Esophagus squamous epithelium (tissue), 4 donors: ENCODE measurements at regions not wholly inside any gene's neighbourhood (a gene's known extent, or its start where the extent isn't known, plus 50 kb on each side); places are given as distances from the start of the nearest gene placed in this dataset.

ENCODE experiments used
- CTCF ChIP-seq, 6 experiments: fragments of 450-650 bp in 4 of 6; fragments of 200-600 bp in 2 of 6; sonication (generic) in 2 of 6; IDR thresholded peaks; one replicate each; pipeline ENCODE4 v1.5.1; 2016 to 2019; ENCODE audit warnings: antibody characterized with exemption in 6 of 6, mild to moderate bottlenecking in 4 of 6, moderate library complexity in 4 of 6
- POLR2A ChIP-seq, 4 donors: fragments of 450-650 bp; IDR thresholded peaks; one replicate each; pipeline ENCODE4 v1.6.1; 2017; ENCODE audit warnings: antibody characterized with exemption in 4 of 4, mild to moderate bottlenecking in 4 of 4, moderate library complexity in 3 of 4

- TF ChIP-seq CTCF (IDR thresholded peaks at IDR 0.05) = no peak
- TF ChIP-seq POLR2A (IDR thresholded peaks at IDR 0.05) = no peak
Observed at GRCh38 chr4:29540439-29541102, 1179.6 kb upstream of the PCDH7 start.
